ENCODE measurements at regions not wholly inside any gene's neighbourhood (a gene's known extent, or its start where the extent isn't known, plus 50 kb on each side); places are given as distances from the start of the nearest gene placed in this dataset.

DNA sequence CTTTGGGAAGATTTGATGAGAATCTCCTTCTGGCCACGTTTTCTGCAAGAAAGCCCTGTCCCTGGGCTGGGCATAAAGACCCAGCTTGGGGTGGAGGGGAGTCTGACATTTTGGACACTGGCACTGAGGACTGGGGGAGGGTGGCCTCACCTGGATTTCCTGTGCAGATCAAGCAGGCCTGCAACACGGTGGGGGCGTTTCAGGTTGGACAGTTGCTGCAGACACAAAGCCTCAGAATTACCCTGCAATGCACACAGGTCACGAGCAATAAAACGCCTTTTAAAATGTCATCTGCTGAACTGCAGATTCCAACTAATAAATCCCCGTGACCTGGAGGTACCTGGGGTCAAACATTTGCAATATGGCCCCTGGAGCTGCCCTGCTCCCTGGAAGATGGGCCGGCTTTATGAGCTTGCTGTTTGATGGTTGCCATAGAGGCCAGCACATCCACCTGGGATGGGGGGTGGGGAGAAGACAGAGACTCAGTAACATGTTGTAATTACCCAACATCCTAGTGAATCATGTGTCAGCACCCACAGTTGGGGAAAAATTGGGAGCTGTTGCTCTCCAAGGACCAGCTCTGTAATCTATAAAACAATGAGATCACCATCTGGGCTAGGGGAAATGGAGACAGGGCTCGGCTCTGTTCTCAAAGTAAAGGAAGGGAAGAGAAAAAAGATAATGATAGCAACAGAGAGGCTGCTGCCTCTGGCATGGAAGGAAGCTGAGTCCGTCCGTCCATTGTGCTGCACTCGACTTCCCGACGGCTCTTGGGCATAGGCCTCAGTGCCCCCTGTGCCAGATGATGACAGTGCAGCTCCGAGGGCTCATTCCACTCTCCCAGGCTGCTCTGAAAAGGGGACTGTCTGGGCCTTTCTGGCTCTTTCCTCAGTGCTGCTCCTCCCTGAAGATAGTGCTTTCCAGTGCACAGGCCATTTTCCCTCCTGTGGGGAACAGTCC, 340.3 kb downstream of the CYRIA start:
- TF ChIP-seq EP300 (IDR thresholded peaks at IDR 0.05) = no peak
- no peak for TF ChIP-seq POLR2AphosphoS5 (IDR thresholded peaks at IDR 0.05)
- TF ChIP-seq, protein P1, sequence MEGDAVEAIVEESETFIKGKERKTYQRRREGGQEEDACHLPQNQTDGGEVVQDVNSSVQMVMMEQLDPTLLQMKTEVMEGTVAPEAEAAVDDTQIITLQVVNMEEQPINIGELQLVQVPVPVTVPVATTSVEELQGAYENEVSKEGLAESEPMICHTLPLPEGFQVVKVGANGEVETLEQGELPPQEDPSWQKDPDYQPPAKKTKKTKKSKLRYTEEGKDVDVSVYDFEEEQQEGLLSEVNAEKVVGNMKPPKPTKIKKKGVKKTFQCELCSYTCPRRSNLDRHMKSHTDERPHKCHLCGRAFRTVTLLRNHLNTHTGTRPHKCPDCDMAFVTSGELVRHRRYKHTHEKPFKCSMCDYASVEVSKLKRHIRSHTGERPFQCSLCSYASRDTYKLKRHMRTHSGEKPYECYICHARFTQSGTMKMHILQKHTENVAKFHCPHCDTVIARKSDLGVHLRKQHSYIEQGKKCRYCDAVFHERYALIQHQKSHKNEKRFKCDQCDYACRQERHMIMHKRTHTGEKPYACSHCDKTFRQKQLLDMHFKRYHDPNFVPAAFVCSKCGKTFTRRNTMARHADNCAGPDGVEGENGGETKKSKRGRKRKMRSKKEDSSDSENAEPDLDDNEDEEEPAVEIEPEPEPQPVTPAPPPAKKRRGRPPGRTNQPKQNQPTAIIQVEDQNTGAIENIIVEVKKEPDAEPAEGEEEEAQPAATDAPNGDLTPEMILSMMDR (IDR thresholded peaks at IDR 0.05) = no peak
- TF ChIP-seq POLR2A (IDR thresholded peaks at IDR 0.05) = no peak
- Histone ChIP-seq H3K9me3 (no peaks in the 10 kb centered on the region), H3K4me1 (no peaks in the 10 kb centered on the region), H3K27me3 (no peaks in the 10 kb centered on the region), H3K36me3 (no peaks in the 10 kb centered on the region), H3K27ac (no peak overlapping the region), H3K4me3 (no peak overlapping the region)
- WGBS, 2 donors (ENCODE audit: low coverage in 1 of 2) = 55 to 88% methylated on average over 6 to 12 of the region's 14 CpGs
- ATAC-seq = no peak

DNA sequence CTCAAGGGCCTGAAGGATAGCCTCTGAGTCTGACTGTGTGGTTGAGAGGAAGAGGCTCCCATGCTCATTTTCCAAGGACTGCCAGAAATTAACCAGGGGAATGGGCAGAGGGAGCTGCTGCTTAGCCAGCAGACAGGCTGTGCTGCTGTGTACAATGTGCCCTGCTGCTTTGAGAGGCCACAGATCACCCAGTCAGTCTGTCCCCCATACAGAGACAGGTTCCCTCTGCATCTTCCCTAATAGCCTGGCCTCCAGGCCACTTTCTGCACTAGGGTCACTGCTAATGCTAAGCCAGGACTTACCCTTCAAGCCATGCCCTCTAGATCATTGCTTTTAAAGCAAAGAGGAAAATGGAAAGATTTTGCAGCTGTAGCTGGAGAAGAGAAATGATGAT, 341.1 kb downstream of the CYRIA start:
- Histone ChIP-seq H3K4me3 (no peak overlapping the region), H3K27ac (no peak overlapping the region), H3K4me1 (no peaks in the 10 kb centered on the region), H3K27me3 (no peaks in the 10 kb centered on the region), H3K36me3 (no peaks in the 10 kb centered on the region), H3K9me3 (no peaks in the 10 kb centered on the region)
- ATAC-seq = no peak
- TF ChIP-seq, protein P1 (IDR thresholded peaks at IDR 0.05) = no peak
- TF ChIP-seq POLR2AphosphoS5 (IDR thresholded peaks at IDR 0.05) (no peak), EP300 (IDR thresholded peaks at IDR 0.05) (no peak)

DNA sequence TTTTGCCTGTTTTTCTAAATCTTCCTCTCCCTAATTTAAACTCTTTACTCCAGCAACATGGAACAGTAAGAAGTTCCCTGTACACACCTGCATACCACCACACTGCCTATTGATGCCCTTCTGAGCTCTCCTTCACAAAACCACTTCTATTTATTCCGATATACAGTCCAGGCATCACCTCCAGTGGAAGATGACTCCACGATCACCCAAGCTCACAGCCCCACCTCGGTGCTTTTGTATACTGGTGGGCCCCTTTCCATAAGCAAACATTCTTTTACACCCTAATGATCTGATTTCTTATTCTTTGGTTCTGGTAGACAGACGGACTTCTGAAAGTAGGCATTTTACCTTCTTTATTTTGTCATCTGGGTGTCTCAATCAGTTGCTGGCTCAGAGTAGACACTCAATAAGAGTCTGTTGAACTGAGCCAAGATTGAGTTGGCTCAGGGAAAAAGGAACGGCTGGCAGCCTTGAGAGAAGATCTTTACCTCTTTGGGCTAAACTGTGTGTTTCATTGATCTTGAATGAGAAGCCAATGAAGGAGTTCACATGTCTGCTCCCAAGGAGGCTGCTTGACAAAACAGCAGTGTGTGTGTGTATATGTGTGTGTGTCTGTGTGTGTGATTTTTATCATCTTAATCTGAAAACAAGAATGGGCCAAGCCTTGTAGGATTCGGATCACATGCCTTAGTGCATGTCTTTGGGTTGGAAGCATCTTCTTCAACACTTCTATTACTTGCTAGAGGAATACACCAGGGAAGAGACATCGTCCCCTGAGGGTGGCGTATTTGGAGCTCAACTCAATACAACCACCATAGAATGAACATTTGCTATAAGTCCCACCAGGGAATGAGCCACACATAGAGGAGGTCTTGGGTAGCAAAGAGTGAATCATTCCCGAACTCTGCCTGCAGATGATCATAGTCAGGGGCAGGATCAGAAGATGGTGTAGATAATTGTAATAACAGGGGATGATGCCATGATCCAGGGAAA, 341.8 kb downstream of the CYRIA start:
- ATAC-seq = no peak
- WGBS, 2 donors (ENCODE audit: low coverage in 1 of 2) = 86 to 90% methylated on average over 6 to 9 of the region's 9 CpGs

DNA sequence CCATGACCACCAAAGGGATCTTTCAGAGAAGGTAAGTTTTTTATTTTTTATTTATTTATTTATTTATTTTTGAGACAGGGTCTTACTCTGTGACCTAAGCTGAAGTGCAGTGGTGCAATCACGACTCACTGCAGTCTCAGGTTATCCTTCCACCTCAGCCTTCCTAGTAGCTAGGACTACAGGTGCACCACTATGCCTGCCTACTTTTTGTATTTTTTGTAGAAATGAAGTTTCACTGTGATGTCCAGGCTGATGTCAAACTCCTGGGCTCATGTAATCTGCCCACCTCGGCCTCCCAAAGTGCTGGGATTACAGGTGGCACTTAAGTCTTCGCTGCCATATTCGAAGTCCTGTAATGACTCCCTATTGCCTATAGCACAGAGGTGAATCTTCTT, 342.5 kb downstream of the CYRIA start:
- ATAC-seq = no peak
- H3K27ac ChIP-seq = no peak overlapping the region
- H3K36me3 ChIP-seq = no peaks in the 10 kb centered on the region
- no peak for TF ChIP-seq POLR2AphosphoS5 (IDR thresholded peaks at IDR 0.05)
- TF ChIP-seq, protein P1 (IDR thresholded peaks at IDR 0.05) = no peak
- TF ChIP-seq EP300 (IDR thresholded peaks at IDR 0.05) = no peak
- no peak for TF ChIP-seq POLR2A (IDR thresholded peaks at IDR 0.05)
- no peaks in the 10 kb centered on the region for H3K27me3 ChIP-seq
- H3K9me3 ChIP-seq = no peaks in the 10 kb centered on the region
- WGBS, 2 donors (ENCODE audit: low coverage in 1 of 2) = 40 to 92% methylated on average over 1 to 4 of the region's 4 CpGs
- no peaks in the 10 kb centered on the region for H3K4me1 ChIP-seq
- H3K4me3 ChIP-seq = no peak overlapping the region

More for the DNA sequence above, 341.8 kb downstream of the CYRIA start:
- H3K27me3 ChIP-seq = no peaks in the 10 kb centered on the region
- H3K36me3 ChIP-seq = no peaks in the 10 kb centered on the region
- no peaks in the 10 kb centered on the region for H3K9me3 ChIP-seq
- H3K27ac ChIP-seq = no peak overlapping the region
- TF ChIP-seq, protein P1 (IDR thresholded peaks at IDR 0.05) = no peak
- TF ChIP-seq POLR2AphosphoS5 (IDR thresholded peaks at IDR 0.05) (no peak), POLR2A (IDR thresholded peaks at IDR 0.05) (no peak), EP300 (IDR thresholded peaks at IDR 0.05) (no peak)
- no peak overlapping the region for H3K4me3 ChIP-seq
- H3K4me1 ChIP-seq = no peaks in the 10 kb centered on the region

All from gastroesophageal sphincter (tissue), 4 donors.